Prostate gland (tissue), 2 donors: ENCODE measurements at regions not wholly inside any gene's neighbourhood (a gene's known extent, or its start where the extent isn't known, plus 50 kb on each side); places are given as distances from the start of the nearest gene placed in this dataset.

ENCODE experiments used
- DNase-seq: peaks from one replicate; pipeline ENCODE4 v3.0.0-alpha.2; 2019; ENCODE audit warnings: low spot score
- H3K27ac ChIP-seq, 2 donors: fragments of 200-600 bp; sonication (generic); 2 replicates each; pipeline ENCODE4 v1.5.1; 2017 to 2019
- H3K27me3 ChIP-seq: fragments of 200-600 bp; sonication (generic); replicated peaks from 2 replicates; pipeline ENCODE4 v1.5.1; 2019; ENCODE audit not compliant: insufficient read depth
- H3K36me3 ChIP-seq, 2 donors: fragments of 200-600 bp; sonication (generic); 1 replicate in 1 of 2; 2 replicates in 1 of 2; pipeline versions ENCODE4 v1.5.1 to v1.8.1; 2017 to 2019
- H3K4me1 ChIP-seq: fragments of 200-600 bp; sonication (generic); replicated peaks from 2 replicates; pipeline ENCODE4 v1.5.1; 2019
- H3K4me3 ChIP-seq, 2 donors: fragments of 200-600 bp; sonication (generic); 2 replicates each; pipeline ENCODE4 v1.5.1; 2017 to 2019
- H3K9me3 ChIP-seq: fragments of 200-600 bp; sonication (generic); 2 replicates; pipeline ENCODE4 v1.5.1; 2017
- CTCF ChIP-seq, 4 experiments: fragments of 200-600 bp in 2 of 4; fragments of 450-650 bp in 2 of 4; sonication (generic) in 2 of 4; IDR thresholded peaks; 1 replicate in 3 of 4; 2 replicates in 1 of 4; pipeline ENCODE4 v1.5.1; 2016 to 2019; ENCODE audit warnings: antibody characterized with exemption in 4 of 4, mild to moderate bottlenecking in 2 of 4, moderate library complexity in 2 of 4
- POLR2A ChIP-seq: fragments of 450-650 bp; IDR thresholded peaks from one replicate; pipeline ENCODE4 v1.6.1; 2016; ENCODE audit warnings: antibody characterized with exemption, mild to moderate bottlenecking
- POLR2AphosphoS5 ChIP-seq: sonication (generic); formaldehyde crosslinking; IDR thresholded peaks from one replicate; pipeline ENCODE4 v1.6.1; 2017; ENCODE audit warnings: antibody characterized with exemption
- WGBS: methylation state at CpG from one replicate; pipeline ENCODE4 v1.1.5; 2018; 5-methylcytosine and 5-hydroxymethylcytosine counted together
- intact Hi-C: fragments of 100-400 bp; cut with DNase I; formaldehyde crosslinking; loops from one replicate; pipeline ENCODE4 v1.14.2; 2022

GRCh38 chr13:103373916-103374315, 307.7 kb upstream of the SLC10A2 start:
- intact Hi-C loops, result no loop called here
- H3K27ac ChIP-seq, result no peak overlapping the region
- no peaks in the 10 kb centered on the region for H3K27me3 ChIP-seq
- DNase-seq, result no peak
- H3K36me3 ChIP-seq, result no peaks in the 10 kb centered on the region
- H3K4me1 ChIP-seq, result no peaks in the 10 kb centered on the region
- WGBS, result 54% methylated on average over 4 of the region's 4 CpGs
- TF ChIP-seq CTCF (IDR thresholded peaks at IDR 0.05) (no peak), POLR2A (no peak), POLR2AphosphoS5 (no peak)
- H3K4me3 ChIP-seq, result no peak overlapping the region
- no peaks in the 10 kb centered on the region for H3K9me3 ChIP-seq

DNA sequence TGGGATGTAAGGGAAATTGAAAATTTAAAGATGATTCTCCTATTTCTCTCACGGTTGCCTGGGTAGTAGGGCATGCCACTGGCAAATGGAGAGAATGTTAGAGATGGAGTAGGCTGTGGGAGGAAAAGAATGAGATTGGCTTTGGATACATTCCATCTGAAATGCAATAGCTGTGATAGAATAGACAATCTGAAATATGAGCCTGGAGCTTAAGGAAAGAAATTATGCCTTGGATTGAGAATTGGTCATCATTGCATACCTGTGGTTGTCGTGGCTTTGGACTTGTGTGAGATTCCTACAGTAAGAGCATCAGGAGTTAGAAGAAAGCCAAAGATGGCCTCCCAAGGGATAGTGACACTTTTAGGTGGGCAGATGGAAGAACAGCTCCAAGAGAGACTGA, 305.1 kb upstream of the SLC10A2 start:
- no peak for TF ChIP-seq CTCF (IDR thresholded peaks at IDR 0.05)
- no peak for TF ChIP-seq POLR2AphosphoS5
- no peak for TF ChIP-seq POLR2A
- Histone ChIP-seq H3K9me3 (no peaks in the 10 kb centered on the region), H3K27me3 (no peaks in the 10 kb centered on the region), H3K36me3 (no peaks in the 10 kb centered on the region), H3K4me3 (no peak overlapping the region), H3K27ac (no peak overlapping the region), H3K4me1 (no peaks in the 10 kb centered on the region)
- DNase-seq, result no peak
- intact Hi-C loops, result no loop called here
- 87% methylated on average over 2 of the region's 2 CpGs for WGBS

DNA sequence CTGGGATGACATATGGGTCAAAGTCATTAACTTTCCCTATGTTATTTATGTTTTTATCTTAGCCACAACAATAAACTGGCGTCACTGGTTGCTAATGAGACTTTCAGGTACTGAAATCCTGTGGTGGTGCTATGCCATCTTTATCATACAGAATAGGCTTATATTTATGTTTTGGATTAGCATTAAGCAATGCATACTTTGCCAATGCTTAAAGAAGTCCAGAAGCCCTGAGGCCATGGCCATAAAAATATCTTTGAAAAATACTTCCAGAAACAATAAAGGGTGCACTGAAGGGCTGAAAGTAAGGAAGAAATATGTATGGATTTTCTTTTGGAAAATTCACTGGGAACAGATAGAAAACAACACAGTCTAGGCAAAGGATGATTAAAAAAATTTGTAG, 304.6 kb upstream of the SLC10A2 start:
- H3K4me1 ChIP-seq, result no peaks in the 10 kb centered on the region
- TF ChIP-seq POLR2A (no peak), POLR2AphosphoS5 (no peak), CTCF (IDR thresholded peaks at IDR 0.05) (no peak)
- H3K4me3 ChIP-seq, result no peak overlapping the region
- DNase-seq, result no peak
- 54% methylated on average over 1 of the region's 1 CpG for WGBS
- intact Hi-C loops, result no loop called here
- no peaks in the 10 kb centered on the region for H3K36me3 ChIP-seq
- H3K27me3 ChIP-seq, result no peaks in the 10 kb centered on the region
- H3K9me3 ChIP-seq, result no peaks in the 10 kb centered on the region
- H3K27ac ChIP-seq, result no peak overlapping the region

GRCh38 chr13:103358255-103358932, 292.2 kb upstream of the SLC10A2 start:
- no peaks in the 10 kb centered on the region for H3K4me1 ChIP-seq
- no peaks in the 10 kb centered on the region for H3K27me3 ChIP-seq
- no peak overlapping the region for H3K27ac ChIP-seq
- 56% methylated on average over 6 of the region's 6 CpGs for WGBS
- intact Hi-C loops, result no loop called here
- H3K9me3 ChIP-seq, result no peaks in the 10 kb centered on the region
- no peak overlapping the region for H3K4me3 ChIP-seq
- TF ChIP-seq CTCF (IDR thresholded peaks at IDR 0.05) (no peak), POLR2A (no peak), POLR2AphosphoS5 (no peak)
- DNase-seq, result no peak
- no peaks in the 10 kb centered on the region for H3K36me3 ChIP-seq

DNA sequence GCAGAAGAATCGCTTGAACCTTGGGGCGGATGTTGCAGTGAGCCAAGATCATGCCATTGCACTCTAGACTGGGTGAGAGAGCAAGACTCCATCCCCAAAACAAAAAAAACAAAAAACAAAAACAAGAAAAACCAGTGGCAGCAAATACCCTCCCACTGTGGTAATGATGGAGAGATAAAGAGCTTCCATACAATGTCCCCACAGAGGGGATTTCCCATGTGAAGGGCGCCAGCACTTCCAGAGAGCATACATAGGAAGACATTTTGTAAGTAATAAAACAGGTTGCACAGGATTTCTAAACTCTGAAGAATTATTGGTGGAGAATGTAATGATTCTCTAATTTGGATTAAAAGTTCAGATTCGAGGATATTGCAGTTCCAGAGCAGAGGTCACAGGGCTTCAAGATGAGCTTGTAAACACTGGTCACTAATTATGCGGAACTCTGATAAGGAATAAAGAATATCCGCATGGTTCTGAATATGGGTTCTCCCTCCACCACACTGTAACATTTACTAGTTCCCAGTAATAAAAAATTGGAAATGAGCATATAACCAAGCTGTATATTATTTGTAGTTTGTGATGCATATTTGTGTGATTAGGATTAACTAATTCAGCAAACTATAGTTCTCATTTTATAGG, 290.1 kb upstream of the SLC10A2 start:
- Histone ChIP-seq H3K27ac (no peak overlapping the region), H3K4me3 (no peak overlapping the region), H3K27me3 (no peaks in the 10 kb centered on the region), H3K4me1 (no peaks in the 10 kb centered on the region), H3K36me3 (no peaks in the 10 kb centered on the region), H3K9me3 (no peaks in the 10 kb centered on the region)
- no peak for DNase-seq
- intact Hi-C loops, result no loop called here
- TF ChIP-seq POLR2AphosphoS5 (no peak), POLR2A (no peak), CTCF (IDR thresholded peaks at IDR 0.05) (no peak)
- 82% methylated on average over 6 of the region's 6 CpGs for WGBS
